NCI-H2107 (cell line): ENCODE measurements at regions not wholly inside any gene's neighbourhood (a gene's known extent, or its start where the extent isn't known, plus 50 kb on each side); places are given as distances from the start of the nearest gene placed in this dataset.
"Not testable (repeated sequence)": the region's sequence is repeated elsewhere in the genome, so short reads cannot be mapped to it uniquely, and the experiment has no call there.

ENCODE experiments used
- DNase-seq: peaks from one replicate; lab custom pipeline; 2025; lab: John Stamatoyannopoulos, UW

DNA sequence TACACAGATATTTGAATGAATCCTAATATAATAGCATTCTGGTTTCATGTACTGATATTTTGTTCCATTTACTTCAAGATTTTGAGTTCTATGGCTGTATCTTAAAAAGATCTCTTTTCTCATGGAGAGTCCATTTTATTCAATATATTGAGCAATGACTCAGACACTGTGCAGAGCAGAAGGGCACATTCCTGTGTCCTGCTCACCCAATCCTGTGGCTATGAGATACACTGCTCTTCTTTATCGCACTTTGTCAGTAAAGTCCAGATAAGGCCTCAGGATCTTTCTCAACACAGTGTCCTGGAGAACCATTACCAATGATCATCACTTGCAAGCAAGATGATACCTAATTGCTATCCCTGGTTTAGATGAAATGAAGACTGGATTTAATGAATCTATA lies 155.0 kb downstream of the CYSLTR2 start:
- DNase-seq = no peak

DNA sequence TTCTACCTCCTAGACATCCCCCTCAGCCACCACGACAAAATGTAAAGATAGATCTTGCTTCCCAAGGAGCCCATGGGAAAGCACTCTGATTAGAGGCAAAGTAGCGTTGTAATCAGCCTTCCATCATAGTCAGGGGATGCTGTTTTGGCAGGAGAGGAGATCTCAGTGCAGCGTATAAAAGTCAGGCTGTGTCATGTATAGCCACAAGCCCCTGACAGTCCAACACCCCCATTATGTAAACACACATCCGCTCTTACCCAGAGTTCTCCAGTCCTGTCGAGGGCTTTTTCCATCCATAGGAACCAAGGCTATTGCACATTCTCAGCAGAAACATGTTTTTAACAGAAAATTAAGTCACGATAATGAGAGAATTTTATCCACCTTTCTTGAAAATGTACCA lies 156.3 kb downstream of the CYSLTR2 start:
- no peak for DNase-seq

DNA sequence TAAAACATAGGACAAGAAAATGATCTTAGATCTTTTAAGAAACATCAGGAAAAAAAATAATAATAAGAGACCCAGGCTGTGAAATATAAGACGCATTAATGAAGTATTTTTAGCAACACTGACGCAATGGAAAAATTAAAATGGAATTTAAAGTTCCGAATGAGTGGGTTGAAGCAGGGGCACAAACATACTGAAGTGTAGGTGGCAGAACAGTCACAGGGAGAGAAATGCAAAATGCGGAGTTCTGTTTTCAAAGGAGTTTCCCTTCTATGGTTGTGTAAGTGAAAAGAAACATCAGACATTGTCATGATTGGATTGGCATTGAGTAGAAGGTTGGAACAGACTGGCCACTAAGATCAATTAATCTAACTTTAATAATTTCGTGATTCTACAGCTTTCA lies 159.8 kb downstream of the CYSLTR2 start:
- DNase-seq = no peak

DNA sequence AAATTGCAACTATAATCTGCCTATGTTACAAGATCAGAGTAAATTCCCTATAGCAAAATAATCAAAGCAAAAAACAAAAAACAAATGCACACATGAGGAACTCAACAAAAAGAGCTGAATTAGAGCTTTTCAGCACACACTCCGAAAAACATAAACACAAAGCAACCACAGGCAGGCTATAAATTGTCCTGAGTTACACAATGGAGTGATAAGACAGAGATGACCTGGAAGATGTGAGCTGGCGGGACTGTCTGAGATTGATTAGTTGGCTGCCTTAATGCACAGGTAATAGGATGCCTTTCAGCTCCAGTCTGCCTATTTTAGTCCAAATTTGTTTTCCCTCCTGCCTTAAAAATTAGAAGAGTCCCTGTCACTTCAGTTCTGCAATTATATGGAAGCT lies 159.0 kb upstream of the FNDC3A start:
- DNase-seq = no peak

DNA sequence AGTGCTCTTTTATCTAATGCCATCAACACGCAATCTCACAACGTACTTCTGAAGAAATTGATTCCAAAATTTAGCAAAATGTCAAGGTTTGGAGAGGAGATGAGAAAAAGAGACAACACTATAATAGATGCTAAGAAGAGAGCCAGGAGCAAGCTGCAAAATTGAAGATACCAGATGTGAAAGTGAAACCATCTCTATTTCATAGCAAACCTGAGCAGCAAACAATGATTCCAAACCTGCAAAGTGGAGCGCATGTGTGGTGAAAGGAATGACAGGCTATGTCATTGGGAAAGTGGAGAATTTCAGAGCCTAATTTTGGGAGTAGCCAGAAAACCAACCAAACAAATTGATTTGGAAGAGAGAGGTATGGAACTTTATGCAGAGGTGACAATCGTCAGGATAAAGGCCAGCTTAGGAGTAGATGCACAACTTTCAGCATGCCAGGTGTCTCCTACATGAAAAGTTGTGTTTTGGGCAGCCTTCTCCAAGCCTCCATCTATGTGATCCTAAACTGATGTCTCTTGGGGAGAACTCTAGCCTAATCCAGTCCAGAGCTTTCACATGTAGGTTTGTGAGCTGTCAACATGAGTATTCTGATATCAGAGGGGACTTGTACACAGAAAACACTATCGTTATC lies 158.4 kb upstream of the FNDC3A start:
- DNase-seq = no peak

DNA sequence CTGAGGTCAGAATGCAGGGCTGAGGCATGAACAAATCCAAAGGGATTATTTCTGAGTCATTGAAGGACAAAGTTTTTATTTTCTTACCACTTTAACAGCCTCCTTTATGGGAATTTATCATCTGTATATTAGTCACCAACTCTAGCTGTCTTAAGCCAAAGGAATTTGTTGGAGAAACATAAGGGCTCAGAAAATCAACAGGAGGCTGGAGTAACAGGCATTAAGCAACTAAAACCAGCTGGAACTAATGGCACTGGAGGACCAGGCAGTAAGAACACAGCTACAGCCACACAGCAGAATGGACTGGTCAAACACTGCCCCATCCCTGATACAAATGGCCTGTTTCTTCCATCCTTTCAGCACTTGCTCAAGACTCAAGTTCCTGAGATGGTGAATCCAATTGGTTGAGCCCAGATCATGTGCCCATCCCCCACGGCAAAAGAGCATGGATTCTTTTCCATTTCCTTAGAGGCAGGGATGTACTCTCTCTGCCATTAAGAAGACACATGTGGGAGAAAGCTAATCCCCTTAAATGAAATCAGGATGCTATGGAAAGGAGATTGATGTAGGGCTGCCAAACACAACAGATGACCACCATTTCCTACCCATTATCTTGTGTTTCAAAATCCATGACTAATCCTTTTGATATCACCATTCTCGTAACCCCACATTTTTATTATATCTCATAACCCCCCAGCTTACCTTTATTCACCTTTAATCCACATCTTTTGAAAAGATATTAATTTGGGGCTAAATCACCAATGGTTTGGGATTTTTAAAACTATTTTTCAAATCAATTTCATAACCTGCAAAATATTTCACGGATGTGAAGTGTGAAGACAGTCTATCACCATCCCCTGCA lies 157.0 kb upstream of the FNDC3A start:
- DNase-seq = no peak

DNA sequence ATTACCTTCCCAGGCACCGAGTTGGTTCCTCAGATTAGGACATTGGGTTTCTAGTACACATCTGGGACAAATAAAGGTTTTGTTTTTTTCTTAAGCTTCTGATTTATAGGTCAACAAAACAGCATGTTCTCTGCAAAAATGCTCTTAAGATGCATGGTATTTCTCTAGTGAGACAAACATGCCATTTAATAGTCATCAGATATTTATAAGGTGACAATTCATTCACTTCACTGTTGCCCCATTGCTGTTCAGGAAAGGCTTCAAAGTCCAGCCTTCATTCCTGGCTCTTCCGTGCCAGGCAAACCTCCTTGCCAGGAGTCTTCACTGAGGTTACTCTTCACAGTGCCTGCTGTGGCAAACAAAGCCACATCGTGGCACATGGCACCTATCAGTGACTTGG lies 156.3 kb upstream of the FNDC3A start:
- DNase-seq = no peak

DNA sequence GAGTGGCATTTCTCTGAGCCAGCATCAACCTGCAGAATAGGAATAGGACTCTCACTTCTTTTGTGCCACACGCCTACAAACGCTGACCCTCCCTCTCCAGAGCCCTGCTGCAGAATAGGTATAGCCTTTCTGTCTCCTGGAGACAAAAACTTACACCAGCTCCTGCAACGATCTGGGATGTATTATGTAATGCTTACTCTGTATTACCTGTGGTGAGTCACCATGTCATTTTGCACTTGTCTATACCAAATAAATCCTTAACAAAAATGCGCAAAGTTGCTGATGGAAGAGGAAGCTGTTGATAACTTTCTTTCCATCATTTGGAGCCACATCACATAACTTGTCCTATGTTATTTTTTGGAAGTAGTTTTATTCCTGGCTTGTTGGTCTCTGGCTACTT lies 155.8 kb upstream of the FNDC3A start:
- DNase-seq = no peak

DNA sequence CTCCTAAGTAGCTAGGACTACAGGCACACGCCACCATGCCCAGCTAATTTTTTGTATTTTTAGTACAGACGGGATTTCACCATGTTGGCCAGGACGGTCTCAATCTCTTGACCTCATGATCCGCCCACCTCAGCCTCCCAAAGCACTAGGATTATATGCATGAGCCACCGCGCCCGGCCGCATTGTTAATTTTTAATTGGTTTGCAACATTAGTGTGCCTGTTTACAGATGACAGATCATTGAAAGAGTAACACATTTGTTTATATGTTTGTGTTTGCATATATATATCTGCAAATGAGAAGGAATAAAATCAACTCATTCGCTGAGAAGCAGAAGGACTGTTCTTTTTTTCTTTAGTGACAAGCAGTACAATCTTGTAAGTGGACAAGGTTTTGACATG lies 152.2 kb upstream of the FNDC3A start:
- DNase-seq = not testable (repeated sequence)

DNA sequence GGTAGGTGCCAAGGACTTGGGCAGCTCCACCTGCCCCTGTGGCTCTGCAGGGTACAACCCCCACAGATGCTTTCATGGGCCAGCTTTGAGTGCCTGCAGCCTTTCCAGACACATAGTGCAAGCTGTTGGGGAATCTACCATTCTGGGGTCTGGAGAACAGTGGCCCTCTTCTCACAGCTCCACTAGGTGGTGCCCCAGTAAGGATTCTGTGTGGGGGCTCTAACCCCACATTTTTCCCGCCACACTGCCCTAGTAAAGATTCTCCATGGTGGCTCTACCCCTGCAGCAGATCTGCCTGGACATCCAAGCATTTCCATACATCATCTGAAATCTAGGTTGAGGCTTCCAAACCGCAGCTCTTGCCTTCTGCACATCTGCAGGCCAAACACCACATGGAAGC lies 149.7 kb upstream of the FNDC3A start:
- DNase-seq = no peak

DNA sequence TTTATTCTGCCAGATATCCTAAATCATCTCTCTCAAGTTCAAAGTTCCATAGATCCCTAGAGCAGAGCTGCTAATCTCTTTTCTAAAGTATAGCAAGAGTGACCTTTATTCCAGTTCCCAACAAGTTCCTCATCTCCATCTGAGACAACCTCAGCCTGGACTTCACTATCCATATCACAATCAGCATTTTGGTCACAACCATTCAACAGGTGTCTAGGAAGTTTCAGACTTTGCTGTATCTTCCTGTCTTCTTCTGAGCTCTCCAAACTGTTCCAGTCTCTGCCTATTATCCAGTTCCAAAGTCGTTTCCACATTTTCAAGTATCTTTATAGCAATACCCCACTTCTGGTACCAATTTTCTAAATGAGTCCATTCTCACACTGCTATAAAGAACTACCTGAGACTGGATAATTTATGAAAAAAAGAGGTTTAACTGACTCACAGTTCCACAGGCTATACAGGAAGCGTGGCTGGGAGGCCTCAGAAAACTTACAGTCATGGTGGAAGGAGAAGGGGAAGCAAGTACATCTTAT lies 148.7 kb upstream of the FNDC3A start:
- not testable (repeated sequence) for DNase-seq

DNA sequence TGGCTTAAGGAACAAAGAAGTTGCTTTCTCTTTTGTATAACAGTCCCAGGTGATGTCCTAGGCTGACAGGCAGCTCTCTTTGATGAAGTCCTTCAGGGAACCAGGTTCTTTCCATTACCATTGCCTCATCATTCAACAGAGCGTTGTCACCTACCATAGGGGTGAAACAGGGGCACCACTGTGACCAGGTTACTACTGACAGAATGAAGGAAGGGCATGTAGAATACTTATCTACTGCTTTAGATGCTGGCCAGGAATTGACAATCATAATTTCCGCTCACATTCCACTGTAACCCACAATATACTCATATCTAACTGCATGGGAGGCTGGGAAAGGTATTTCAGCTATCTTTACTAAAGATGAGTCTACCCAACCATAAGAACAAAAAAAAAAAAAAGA lies 148.0 kb upstream of the FNDC3A start:
- DNase-seq = no peak

DNA sequence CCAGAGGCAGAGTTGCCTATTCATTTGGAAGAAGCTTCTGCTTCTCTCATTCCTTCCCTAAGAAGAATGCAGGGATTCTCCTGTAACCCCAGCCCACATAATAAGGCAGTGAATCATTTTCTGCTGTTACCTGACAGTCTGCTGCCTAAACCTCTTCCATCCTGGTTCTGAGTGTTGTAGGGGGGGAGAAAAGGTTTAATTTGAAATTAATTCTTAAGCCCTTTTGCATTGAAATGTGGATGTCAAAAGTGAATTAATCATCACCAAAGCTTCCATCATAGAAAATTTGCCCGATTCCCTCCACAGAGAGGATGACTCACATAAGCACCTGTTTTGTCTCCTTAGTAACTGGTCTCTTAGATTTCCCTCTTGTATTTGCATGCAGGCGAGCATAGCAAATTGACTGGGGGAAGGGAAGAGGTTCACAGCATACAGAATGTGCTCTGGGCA lies 146.7 kb upstream of the FNDC3A start:
- peak; percentile 64 for DNase-seq

DNA sequence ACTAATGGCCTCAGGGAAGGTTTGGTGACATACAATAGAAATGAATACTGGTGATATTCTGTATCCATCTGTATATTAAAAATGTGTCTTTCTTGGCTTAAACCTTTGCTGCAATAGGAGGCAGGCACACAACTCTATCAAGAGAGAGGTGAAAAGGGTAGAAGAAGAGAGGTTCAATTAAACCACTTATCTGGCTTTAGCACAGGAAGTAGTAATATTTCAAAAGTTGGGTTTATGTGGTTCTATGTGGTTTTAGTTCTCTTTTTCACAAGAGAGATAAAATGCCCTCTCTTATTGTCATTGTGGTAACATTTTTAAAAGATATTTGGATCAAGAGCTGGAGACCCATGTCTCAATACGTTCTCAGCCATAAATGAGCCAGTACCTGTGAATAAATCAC lies 146.2 kb upstream of the FNDC3A start:
- no peak for DNase-seq

DNA sequence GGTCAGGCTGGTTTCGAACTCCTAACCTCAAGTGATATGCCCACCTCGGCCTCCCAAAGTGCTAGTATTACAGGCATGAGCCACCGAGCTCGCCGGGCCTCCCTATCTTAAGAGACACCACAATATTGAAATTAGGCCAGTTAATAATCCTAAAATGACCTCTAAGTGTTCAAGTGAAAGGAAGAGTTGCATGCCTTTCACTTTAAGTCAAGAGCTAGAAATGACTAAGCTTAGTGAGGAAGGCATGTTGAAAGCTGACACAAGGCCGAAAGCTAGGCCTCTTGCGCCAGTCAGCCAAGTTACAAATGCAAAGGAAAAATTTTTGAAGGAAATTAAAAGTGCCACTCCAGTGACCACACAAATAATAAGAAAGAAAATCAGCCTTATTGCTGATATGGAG lies 144.5 kb upstream of the FNDC3A start:
- DNase-seq = no peak

DNA sequence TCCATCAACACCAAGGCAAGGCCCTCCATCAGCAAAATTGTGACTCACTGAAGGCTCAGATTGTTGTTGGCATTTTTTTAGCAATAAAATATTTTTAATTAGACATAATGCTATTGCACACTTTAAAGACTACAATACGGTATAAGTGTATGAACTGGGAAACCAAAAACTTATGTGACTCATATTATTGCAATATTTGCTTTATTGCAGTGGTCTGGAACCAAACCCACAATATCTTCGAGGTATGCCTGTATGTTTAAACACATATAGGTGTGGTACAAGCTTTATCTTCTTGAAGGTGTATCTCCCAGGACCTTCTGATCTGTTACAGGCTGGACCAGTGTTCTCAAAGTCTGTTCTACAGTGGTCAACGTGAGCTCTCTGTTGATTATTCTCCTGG lies 142.3 kb upstream of the FNDC3A start:
- no peak for DNase-seq

DNA sequence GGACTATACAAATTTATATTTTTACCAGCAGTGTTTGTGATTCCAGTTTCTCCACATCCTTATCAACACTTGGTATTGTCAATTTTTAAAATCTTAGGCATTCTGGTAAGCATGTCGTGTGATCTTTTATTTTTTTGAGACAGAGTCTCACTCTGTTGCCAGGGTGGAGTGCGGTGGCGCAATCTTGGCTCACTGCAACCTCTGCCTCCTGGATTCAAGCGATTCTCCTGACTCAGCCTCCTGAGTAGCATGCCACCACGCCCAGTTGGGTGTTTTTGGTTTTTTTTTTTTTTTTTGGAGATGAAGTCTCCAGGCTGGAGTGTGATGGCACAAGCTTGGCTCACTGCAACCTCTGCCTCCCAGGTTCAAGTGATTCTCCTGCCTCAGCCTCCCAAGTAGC lies 140.4 kb upstream of the FNDC3A start:
- DNase-seq = not testable (repeated sequence)

DNA sequence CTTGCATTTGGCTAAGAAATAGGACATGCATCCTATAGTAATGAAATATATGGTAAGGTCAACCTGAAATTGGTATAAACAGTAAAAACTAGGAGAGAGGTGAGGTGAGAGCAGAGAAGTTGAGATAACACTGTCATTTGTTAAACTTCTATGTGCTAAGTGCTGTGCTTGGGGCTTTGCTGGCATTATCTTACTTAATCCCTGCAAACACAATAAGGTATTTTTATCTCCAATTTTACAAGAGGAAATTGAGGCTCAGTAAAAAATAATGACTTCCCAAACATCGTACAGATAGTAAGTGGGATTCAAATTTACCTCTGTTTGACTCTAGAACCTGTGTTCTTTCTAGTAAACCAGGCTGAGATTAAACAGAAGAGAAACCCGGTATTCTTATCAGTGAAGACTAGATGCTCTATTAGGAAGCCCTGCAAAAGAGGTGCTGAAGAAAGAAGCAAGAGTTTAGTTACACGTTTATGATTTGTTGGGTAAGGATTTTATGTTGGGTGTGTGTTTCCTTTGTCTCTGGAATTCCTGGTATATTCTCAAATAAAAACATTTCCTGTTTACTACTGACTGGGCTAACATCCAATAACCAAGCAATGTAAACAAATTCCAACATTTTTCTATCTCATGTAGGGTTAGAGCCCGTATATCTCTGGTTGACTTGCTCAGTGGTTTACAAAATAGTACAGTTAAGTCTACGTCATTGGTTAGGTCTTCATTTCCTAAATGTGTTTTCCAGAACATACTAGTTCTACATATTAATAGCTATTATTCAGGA lies 137.3 kb upstream of the FNDC3A start:
- no peak for DNase-seq

DNA sequence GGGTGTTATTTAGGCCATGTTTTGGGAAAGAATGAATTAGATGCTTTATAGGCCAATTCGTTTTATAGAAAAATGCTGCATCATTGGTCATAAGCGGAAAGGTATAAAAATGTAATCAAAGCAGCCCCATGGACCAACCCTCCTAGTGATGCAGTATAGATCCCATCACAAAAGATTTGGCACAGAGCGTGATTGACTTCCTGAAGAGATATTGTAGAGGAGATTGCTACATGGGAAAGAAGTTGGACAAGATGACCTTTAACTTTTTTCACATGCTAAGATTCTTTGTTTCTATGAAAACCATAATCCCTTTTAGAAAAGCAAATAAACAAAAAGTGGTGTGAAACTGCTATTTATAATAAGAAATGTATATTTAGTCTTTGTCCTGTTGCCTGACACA lies 136.5 kb upstream of the FNDC3A start:
- no peak for DNase-seq

DNA sequence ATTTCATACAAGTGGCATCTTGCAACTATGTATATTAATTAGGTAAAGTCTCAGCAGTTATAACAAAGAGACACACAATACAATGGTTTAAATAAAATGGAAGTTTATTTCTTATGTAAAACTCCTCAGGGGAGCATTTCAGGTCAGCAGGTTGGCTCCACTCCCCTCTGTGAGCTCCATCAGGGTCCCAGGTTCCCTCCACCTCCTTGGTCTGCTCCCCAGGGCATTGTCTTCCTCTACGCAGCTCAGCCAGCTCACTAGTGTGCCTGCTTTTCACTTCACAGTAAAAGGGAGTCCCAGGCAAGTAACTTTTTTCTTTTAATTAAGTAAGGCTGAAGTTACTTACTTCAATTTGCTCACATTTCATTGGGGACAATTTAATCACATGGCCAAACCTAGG lies 135.3 kb upstream of the FNDC3A start:
- no peak for DNase-seq

DNA sequence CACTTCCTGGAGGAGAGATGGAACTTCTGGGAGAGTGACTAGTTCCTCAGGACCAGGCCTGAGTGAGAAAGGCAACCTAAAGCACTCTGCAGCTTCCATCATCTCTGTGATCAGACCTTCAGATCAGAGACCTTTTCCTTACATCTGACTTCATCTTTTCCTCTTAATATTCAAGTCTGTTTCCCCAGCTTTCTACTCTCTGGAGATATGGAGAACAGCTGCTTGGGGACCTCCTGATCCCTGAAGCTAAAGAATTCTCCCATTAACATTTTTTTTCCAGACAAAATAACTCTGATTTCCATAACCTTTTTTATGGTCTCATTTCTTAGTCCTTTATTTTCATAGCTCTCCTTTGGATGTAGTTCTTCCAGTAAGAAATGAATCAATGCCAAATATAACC lies 133.4 kb upstream of the FNDC3A start:
- no peak for DNase-seq

DNA sequence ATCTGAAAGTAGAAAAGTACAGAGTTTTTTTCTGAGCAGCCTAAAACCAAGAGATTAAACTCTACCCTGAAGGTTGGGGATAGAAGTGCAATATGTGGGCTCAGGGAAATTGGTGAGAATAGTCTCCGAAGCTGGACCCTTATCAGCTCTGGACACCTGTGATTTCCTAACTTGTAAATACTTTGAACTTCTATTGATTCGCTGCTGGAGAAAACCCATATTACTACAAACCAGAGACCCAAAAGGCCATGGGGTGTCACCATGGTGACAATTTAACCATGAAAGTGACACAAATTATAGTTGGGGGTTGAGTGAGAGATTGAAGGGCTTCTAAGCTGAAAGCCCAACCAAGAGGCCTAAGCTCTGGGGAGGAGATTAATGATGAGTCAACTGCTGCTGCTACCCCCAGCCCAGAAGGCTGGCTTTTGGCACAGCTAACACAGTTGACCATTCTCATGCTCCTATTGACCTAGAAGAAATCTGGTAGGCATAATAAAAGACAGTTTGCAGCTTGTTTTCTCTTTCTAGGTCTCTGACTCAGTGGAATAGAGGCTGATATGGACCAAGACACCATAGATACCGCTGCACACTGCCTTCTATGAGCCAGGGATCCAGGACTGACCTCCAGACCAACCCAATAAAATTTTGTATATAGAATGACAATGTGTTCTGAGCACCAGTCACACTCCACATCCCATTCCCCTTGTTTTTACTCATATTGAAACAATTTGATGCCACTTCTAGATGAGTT lies 131.9 kb upstream of the FNDC3A start:
- no peak for DNase-seq
